ENCODE measurements at regions not wholly inside any gene's neighbourhood (a gene's known extent, or its start where the extent isn't known, plus 50 kb on each side); places are given as distances from the start of the nearest gene placed in this dataset. TPM values are rescaled to one million over a fixed set of nuclear protein-coding genes. Genes with fewer than 3 reads are reported as not detected.
"Not testable (repeated sequence)": the region's sequence is repeated elsewhere in the genome, so short reads cannot be mapped to it uniquely, and the experiment has no call there.

GRCh38 chr7:98788966-98789365 lies 80.8 kb downstream of the TMEM130 start:
- no peak overlapping the region for H4K91ac ChIP-seq (ENCODE audit: low read length)
- H3K4ac ChIP-seq (ENCODE audit: low read depth in 1 of 2, low read length in 2 of 2): no peak overlapping the region
- no peak overlapping the region for H4K8ac ChIP-seq (ENCODE audit: low read length)
- H2AK5ac ChIP-seq (ENCODE audit: low read length, severe bottlenecking): no peak overlapping the region
- DNase-seq: no peak
- no peak overlapping the region for H3K14ac ChIP-seq (ENCODE audit: low read length in 2 of 2)
- no peak overlapping the region for H2BK5ac ChIP-seq (ENCODE audit: low read depth, low read length, poor library complexity, severe bottlenecking)
- no peaks in the 10 kb centered on the region for H3K36me3 ChIP-seq (ENCODE audit: control insufficient read depth in 1 of 2, insufficient read depth in 2 of 2, low read depth in 1 of 2, low read length in 2 of 2)
- H3K27me3 ChIP-seq (ENCODE audit: control insufficient read depth in 1 of 2, insufficient read depth in 1 of 2, low read length in 2 of 2): peaks cover 0 to 25% of the 10 kb centered on the region in 2 experiments
- no peaks in the 10 kb centered on the region for H3K9me3 ChIP-seq (ENCODE audit: control insufficient read depth, low read length)
- no peak overlapping the region for H3K18ac ChIP-seq (ENCODE audit: low read depth in 1 of 2, low read length in 2 of 2)
- WGBS: 67% methylated on average over 3 of the region's 3 CpGs
- H2AFZ ChIP-seq (ENCODE audit: low read depth, low read length): no peak overlapping the region
- no peak overlapping the region for H2BK15ac ChIP-seq (ENCODE audit: low read depth, poor library complexity, severe bottlenecking)
- H3K4me2 ChIP-seq (ENCODE audit: low read length, poor library complexity, severe bottlenecking): no peak overlapping the region
- peak overlapping the region in 1 of 2 experiments; percentile 5 for H3K4me3 ChIP-seq (ENCODE audit: insufficient read depth in 1 of 2, low read depth in 1 of 2, low read length in 2 of 2)
- H3K79me1 ChIP-seq (replicated peaks; ENCODE audit: low read length, poor library complexity, severe bottlenecking): no peaks in the 10 kb centered on the region
- no peak overlapping the region for H2BK120ac ChIP-seq (ENCODE audit: low read depth, low read length)
- no peak overlapping the region for H3K27ac ChIP-seq (ENCODE audit: low read length, poor library complexity, severe bottlenecking)
- no peak overlapping the region for H3K23ac ChIP-seq (ENCODE audit: low read length in 2 of 2)
- H2BK12ac ChIP-seq (ENCODE audit: low read length in 2 of 2): no peak overlapping the region
- no peak overlapping the region for H3K9ac ChIP-seq (ENCODE audit: low read length)
- no peaks in the 10 kb centered on the region for H3K4me1 ChIP-seq (ENCODE audit: control insufficient read depth, insufficient read depth, low read depth, low read length)

- H2BK5ac ChIP-seq (ENCODE audit: low read depth, low read length, poor library complexity, severe bottlenecking); H3K18ac ChIP-seq (ENCODE audit: low read depth in 1 of 2, low read length in 2 of 2); H3K14ac ChIP-seq (ENCODE audit: low read length in 2 of 2); H3K4ac ChIP-seq (ENCODE audit: low read depth in 1 of 2, low read length in 2 of 2); H4K91ac ChIP-seq (ENCODE audit: low read length); H3K27ac ChIP-seq (ENCODE audit: low read length, poor library complexity, severe bottlenecking); DNase-seq; H2AFZ ChIP-seq (ENCODE audit: low read depth, low read length); H2BK12ac ChIP-seq (ENCODE audit: low read length in 2 of 2); H3K9me3 ChIP-seq (ENCODE audit: control insufficient read depth, low read length); H3K36me3 ChIP-seq (ENCODE audit: control insufficient read depth in 1 of 2, insufficient read depth in 2 of 2, low read depth in 1 of 2, low read length in 2 of 2); H2BK120ac ChIP-seq (ENCODE audit: low read depth, low read length); H3K9ac ChIP-seq (ENCODE audit: low read length); H3K4me1 ChIP-seq (ENCODE audit: control insufficient read depth, insufficient read depth, low read depth, low read length); H2BK15ac ChIP-seq (ENCODE audit: low read depth, poor library complexity, severe bottlenecking); H3K79me1 ChIP-seq (replicated peaks; ENCODE audit: low read length, poor library complexity, severe bottlenecking); H3K23ac ChIP-seq (ENCODE audit: low read length in 2 of 2); H3K4me3 ChIP-seq (ENCODE audit: insufficient read depth in 1 of 2, low read depth in 1 of 2, low read length in 2 of 2); H4K8ac ChIP-seq (ENCODE audit: low read length); H3K4me2 ChIP-seq (ENCODE audit: low read length, poor library complexity, severe bottlenecking); H2AK5ac ChIP-seq (ENCODE audit: low read length, severe bottlenecking): not testable (repeated sequence)
- 95% methylated on average over 4 of the region's 4 CpGs for WGBS
- peaks cover 0 to 13% of the 10 kb centered on the region in 2 experiments for H3K27me3 ChIP-seq (ENCODE audit: control insufficient read depth in 1 of 2, insufficient read depth in 1 of 2, low read length in 2 of 2)
These were observed 75.4 kb downstream of the TMEM130 start for GRCh38 chr7:98794453-98794852.

GRCh38 chr7:98795741-98796493 lies 73.9 kb downstream of the TMEM130 start:
- H3K9ac ChIP-seq (ENCODE audit: low read length): no peak overlapping the region
- no peak overlapping the region for H2AK5ac ChIP-seq (ENCODE audit: low read length, severe bottlenecking)
- H2BK120ac ChIP-seq (ENCODE audit: low read depth, low read length): no peak overlapping the region
- no peak overlapping the region for H3K18ac ChIP-seq (ENCODE audit: low read depth in 1 of 2, low read length in 2 of 2)
- H3K4me3 ChIP-seq (ENCODE audit: insufficient read depth in 1 of 2, low read depth in 1 of 2, low read length in 2 of 2): no peak overlapping the region
- no peak overlapping the region for H3K14ac ChIP-seq (ENCODE audit: low read length in 2 of 2)
- no peak for DNase-seq
- no peak overlapping the region for H3K23ac ChIP-seq (ENCODE audit: low read length in 2 of 2)
- H4K8ac ChIP-seq (ENCODE audit: low read length): no peak overlapping the region
- H3K4me1 ChIP-seq (ENCODE audit: control insufficient read depth, insufficient read depth, low read depth, low read length): no peaks in the 10 kb centered on the region
- H3K36me3 ChIP-seq (ENCODE audit: control insufficient read depth in 1 of 2, insufficient read depth in 2 of 2, low read depth in 1 of 2, low read length in 2 of 2): no peaks in the 10 kb centered on the region
- H3K9me3 ChIP-seq (ENCODE audit: control insufficient read depth, low read length): peaks cover 11% of the 10 kb centered on the region
- no peak overlapping the region for H3K4me2 ChIP-seq (ENCODE audit: low read length, poor library complexity, severe bottlenecking)
- no peaks in the 10 kb centered on the region for H3K79me1 ChIP-seq (replicated peaks; ENCODE audit: low read length, poor library complexity, severe bottlenecking)
- H2BK5ac ChIP-seq (ENCODE audit: low read depth, low read length, poor library complexity, severe bottlenecking): no peak overlapping the region
- H2BK12ac ChIP-seq (ENCODE audit: low read length in 2 of 2): no peak overlapping the region
- no peak overlapping the region for H3K27ac ChIP-seq (ENCODE audit: low read length, poor library complexity, severe bottlenecking)
- peaks cover 0 to 13% of the 10 kb centered on the region in 2 experiments for H3K27me3 ChIP-seq (ENCODE audit: control insufficient read depth in 1 of 2, insufficient read depth in 1 of 2, low read length in 2 of 2)
- no peak overlapping the region for H2BK15ac ChIP-seq (ENCODE audit: low read depth, poor library complexity, severe bottlenecking)
- H3K4ac ChIP-seq (ENCODE audit: low read depth in 1 of 2, low read length in 2 of 2): no peak overlapping the region
- H2AFZ ChIP-seq (ENCODE audit: low read depth, low read length): no peak overlapping the region
- no peak overlapping the region for H4K91ac ChIP-seq (ENCODE audit: low read length)
- WGBS: 78% methylated on average over 10 of the region's 12 CpGs

Small RNA genes in the stretch of these regions (small RNA-seq; reads per million reads assigned to genes)
- gene RNU6-393P (ENCODE audit: low read depth): not detected

Measured in mesenchymal stem cell (in vitro differentiated cells and primary cell).